Mammary epithelial cell (primary cell): ENCODE measurements at regions not wholly inside any gene's neighbourhood (a gene's known extent, or its start where the extent isn't known, plus 50 kb on each side); places are given as distances from the start of the nearest gene placed in this dataset.

Source experiments
- CTCF ChIP-seq, 2 donors: IDR thresholded peaks in 1 of 2; conservative IDR thresholded peaks in 1 of 2; 2 replicates each; pipeline ENCODE4 v1.5.1; 2011 to 2012; ENCODE audit warnings: inconsistent platforms in 2 of 2, low read length in 2 of 2, mild to moderate bottlenecking in 2 of 2, control low read depth in 1 of 2, low read depth in 1 of 2; ENCODE audit not compliant: insufficient read depth in 1 of 2; ENCODE audit errors: extremely low read depth in 1 of 2
- EZH2 ChIP-seq: IDR thresholded peaks from 2 replicates; pipeline ENCODE4 v1.6.1; 2012; ENCODE audit warnings: low read length, inconsistent platforms, borderline replicate concordance

DNA sequence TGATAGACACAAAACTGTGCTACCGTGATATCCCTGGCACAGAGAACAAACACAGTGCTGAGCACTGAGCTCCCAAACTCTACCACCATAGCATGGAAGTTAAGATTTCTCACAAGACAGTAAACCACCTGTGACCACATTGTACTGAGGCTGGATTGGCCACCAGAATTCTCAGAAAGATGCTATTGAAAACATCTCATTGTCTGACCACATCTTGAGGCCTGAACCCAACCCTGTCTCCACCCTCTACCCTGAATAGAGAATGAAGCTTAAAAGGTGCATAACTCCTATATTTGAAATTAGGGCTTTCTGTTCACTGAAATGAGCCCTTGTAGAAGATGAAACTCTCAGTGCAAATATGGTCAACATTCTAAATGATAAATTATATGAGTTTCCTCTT, 281.3 kb upstream of the NPAP1 start:
- TF ChIP-seq CTCF (conservative IDR thresholded peaks at IDR 0.05 in 1 of 2, IDR thresholded peaks at IDR 0.05 in 1 of 2; ENCODE audit: extremely low read depth in 1 of 2, insufficient read depth in 1 of 2, low read depth in 1 of 2, low read length in 2 of 2) (no peak), EZH2 (no peak)
